Endodermal cell (in vitro differentiated cells): ENCODE measurements at regions not wholly inside any gene's neighbourhood (a gene's known extent, or its start where the extent isn't known, plus 50 kb on each side); places are given as distances from the start of the nearest gene placed in this dataset.
A peak's percentile ranks its signal among the peaks of the same experiment; 100 is the strongest.

Experiments
- DNase-seq: peaks from one replicate; pipeline ENCODE4 v3.0.0-alpha.2; 2017
- H3K27ac ChIP-seq: 2 replicates; pipeline ENCODE4 v1.5.1; 2013; ENCODE audit warnings: mild to moderate bottlenecking, low read depth, low read length, moderate library complexity
- H3K27me3 ChIP-seq: 2 replicates; pipeline ENCODE4 v1.6.1; 2013; ENCODE audit warnings: mild to moderate bottlenecking, low read length, moderate library complexity; ENCODE audit not compliant: insufficient read depth, control insufficient read depth, poor library complexity, severe bottlenecking
- H3K36me3 ChIP-seq: 2 replicates; pipeline ENCODE4 v1.7.0; 2013; ENCODE audit warnings: mild to moderate bottlenecking, low read length, moderate library complexity; ENCODE audit not compliant: control insufficient read depth, insufficient read depth
- H3K4me1 ChIP-seq: one replicate; pipeline ENCODE4 v1.7.0; 2013; ENCODE audit warnings: low read length; ENCODE audit not compliant: control insufficient read depth, insufficient read depth
- H3K4me3 ChIP-seq: 2 replicates; pipeline ENCODE4 v1.5.1; 2013; ENCODE audit warnings: mild to moderate bottlenecking, low read length, moderate library complexity
- H3K9ac ChIP-seq: 2 replicates; pipeline ENCODE4 v1.6.1; 2013; ENCODE audit warnings: mild to moderate bottlenecking, low read length, moderate library complexity; ENCODE audit not compliant: poor library complexity, severe bottlenecking; ENCODE audit errors: extremely low read depth
- H3K9me3 ChIP-seq: 2 replicates; pipeline ENCODE4 v1.6.1; 2013; ENCODE audit warnings: mild to moderate bottlenecking, low read length, moderate library complexity; ENCODE audit not compliant: control insufficient read depth
- H3K27ac Mint-ChIP-seq: 2 replicates; pipeline ENCODE4 v1.8.0; 2020; ENCODE audit warnings: mixed read lengths
- H3K27me3 Mint-ChIP-seq: 2 replicates; pipeline ENCODE4 v1.8.0; 2021; ENCODE audit warnings: mild to moderate bottlenecking, mixed read lengths; ENCODE audit not compliant: insufficient read depth
- H3K36me3 Mint-ChIP-seq: 2 replicates; pipeline ENCODE4 v1.8.0; 2020; ENCODE audit warnings: low read depth, mixed read lengths
- H3K4me1 Mint-ChIP-seq: 2 replicates; pipeline ENCODE4 v1.8.0; 2020; ENCODE audit warnings: mixed read lengths
- H3K4me3 Mint-ChIP-seq: 2 replicates; pipeline ENCODE4 v1.8.0; 2020; ENCODE audit warnings: mild to moderate bottlenecking, moderate library complexity, mixed read lengths
- H3K9me3 Mint-ChIP-seq: 2 replicates; pipeline ENCODE4 v1.8.0; 2020; ENCODE audit warnings: mild to moderate bottlenecking, mixed read lengths
- WGBS, 2 experiments: methylation state at CpG; one replicate each; pipeline versions ENCODE4 v1.1.5 to v1.1.7; 2013; ENCODE audit warnings: missing lambda C conversion rate in 2 of 2, mixed read lengths in 1 of 2; ENCODE audit not compliant: insufficient coverage in 1 of 2, insufficient read length in 1 of 2; 5-methylcytosine and 5-hydroxymethylcytosine counted together
- TF ChIP-seq, protein P1 (sequence below): fragments of 200-600 bp; sonication (generic); conservative IDR thresholded peaks from 2 replicates; pipeline ENCODE4 v1.5.0; 2021; ENCODE audit warnings: antibody characterized with exemption, mild to moderate bottlenecking

DNA sequence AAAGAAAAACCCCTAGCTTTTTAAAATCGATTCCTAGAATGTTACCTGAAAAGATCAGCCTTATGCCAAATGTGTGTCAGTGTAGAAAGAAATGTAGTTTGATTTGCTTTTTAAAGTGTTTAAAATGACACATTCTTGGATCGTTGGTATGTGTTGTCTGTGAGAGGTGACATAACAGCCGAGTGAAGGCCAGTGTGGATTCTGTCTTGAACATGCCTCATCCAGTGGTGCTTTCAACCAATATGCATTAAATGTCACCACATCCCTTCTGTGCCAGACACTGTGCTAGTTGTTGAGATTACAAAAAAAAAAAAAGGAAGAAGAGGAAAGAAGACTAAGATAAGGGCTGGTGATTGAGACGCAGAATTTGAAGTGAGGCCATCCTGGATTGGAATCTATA is 994.2 kb upstream of the TENM3 start:
- WGBS, 2 experiments = 74 to 75% methylated on average over 2 to 4 of the region's 4 CpGs

GRCh38 chr4:181254771-181255170 is 988.4 kb upstream of the TENM3 start:
- DNase-seq = no peak
- Histone ChIP-seq H3K9me3 (no peaks in the 10 kb centered on the region), H3K4me3 (no peak overlapping the region), H3K36me3 (no peaks in the 10 kb centered on the region), H3K9ac (no peak overlapping the region), H3K27ac (no peak overlapping the region), H3K27me3 (no peaks in the 10 kb centered on the region), H3K4me1 (peaks cover 20% of the 10 kb centered on the region)
- TF ChIP-seq, protein P1, sequence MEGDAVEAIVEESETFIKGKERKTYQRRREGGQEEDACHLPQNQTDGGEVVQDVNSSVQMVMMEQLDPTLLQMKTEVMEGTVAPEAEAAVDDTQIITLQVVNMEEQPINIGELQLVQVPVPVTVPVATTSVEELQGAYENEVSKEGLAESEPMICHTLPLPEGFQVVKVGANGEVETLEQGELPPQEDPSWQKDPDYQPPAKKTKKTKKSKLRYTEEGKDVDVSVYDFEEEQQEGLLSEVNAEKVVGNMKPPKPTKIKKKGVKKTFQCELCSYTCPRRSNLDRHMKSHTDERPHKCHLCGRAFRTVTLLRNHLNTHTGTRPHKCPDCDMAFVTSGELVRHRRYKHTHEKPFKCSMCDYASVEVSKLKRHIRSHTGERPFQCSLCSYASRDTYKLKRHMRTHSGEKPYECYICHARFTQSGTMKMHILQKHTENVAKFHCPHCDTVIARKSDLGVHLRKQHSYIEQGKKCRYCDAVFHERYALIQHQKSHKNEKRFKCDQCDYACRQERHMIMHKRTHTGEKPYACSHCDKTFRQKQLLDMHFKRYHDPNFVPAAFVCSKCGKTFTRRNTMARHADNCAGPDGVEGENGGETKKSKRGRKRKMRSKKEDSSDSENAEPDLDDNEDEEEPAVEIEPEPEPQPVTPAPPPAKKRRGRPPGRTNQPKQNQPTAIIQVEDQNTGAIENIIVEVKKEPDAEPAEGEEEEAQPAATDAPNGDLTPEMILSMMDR = no peak
- Mint-ChIP-seq H3K36me3 (no peaks in the 10 kb centered on the region), H3K4me3 (no peak overlapping the region), H3K27ac (no peak overlapping the region), H3K9me3 (no peaks in the 10 kb centered on the region), H3K27me3 (no peaks in the 10 kb centered on the region), H3K4me1 (peaks cover 45% of the 10 kb centered on the region)
- WGBS, 2 experiments = 87 to 100% methylated on average over 3 to 6 of the region's 6 CpGs

More for the DNA sequence above, 994.2 kb upstream of the TENM3 start:
- no peaks in the 10 kb centered on the region for H3K9me3 Mint-ChIP-seq
- no peaks in the 10 kb centered on the region for H3K4me1 ChIP-seq
- H3K27ac ChIP-seq = no peak overlapping the region
- H3K4me3 ChIP-seq = no peak overlapping the region
- DNase-seq = no peak
- peaks cover 18% of the 10 kb centered on the region for H3K4me1 Mint-ChIP-seq
- H3K27ac Mint-ChIP-seq = no peak overlapping the region
- no peaks in the 10 kb centered on the region for H3K36me3 Mint-ChIP-seq
- no peak overlapping the region for H3K4me3 Mint-ChIP-seq
- no peak overlapping the region for H3K9ac ChIP-seq
- no peaks in the 10 kb centered on the region for H3K9me3 ChIP-seq
- no peaks in the 10 kb centered on the region for H3K27me3 Mint-ChIP-seq
- TF ChIP-seq, protein P1 = no peak
- H3K27me3 ChIP-seq = no peaks in the 10 kb centered on the region
- no peaks in the 10 kb centered on the region for H3K36me3 ChIP-seq

DNA sequence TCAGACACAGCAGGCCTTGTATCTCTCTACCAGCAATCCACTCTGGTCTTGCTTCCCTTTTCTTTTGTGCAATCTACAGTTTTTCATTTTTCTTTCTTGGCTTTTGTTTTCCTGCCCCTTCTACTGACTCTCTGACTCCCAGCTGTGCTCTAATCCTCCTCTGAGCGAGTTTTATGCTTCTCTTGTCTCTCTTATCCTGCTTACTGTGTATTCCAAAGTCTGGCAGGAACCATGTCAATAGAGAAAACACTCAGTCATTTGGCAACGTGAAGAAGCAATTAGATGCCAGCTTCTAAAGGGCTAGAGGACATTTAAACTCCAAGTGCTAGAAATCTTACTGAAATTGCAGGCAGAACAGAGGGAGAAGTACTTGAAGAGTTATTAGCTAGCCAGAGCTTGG is 984.6 kb upstream of the TENM3 start:
- Histone ChIP-seq H3K4me3 (peak overlapping the region; percentile 53), H3K9ac (peak overlapping the region; percentile 50), H3K27ac (peak overlapping the region; percentile 52), H3K9me3 (no peaks in the 10 kb centered on the region), H3K27me3 (no peaks in the 10 kb centered on the region), H3K36me3 (no peaks in the 10 kb centered on the region), H3K4me1 (peaks cover 29% of the 10 kb centered on the region)
- Mint-ChIP-seq H3K4me1 (peaks cover 54% of the 10 kb centered on the region), H3K27ac (peak overlapping the region; percentile 93), H3K9me3 (no peaks in the 10 kb centered on the region), H3K27me3 (no peaks in the 10 kb centered on the region), H3K4me3 (no peak overlapping the region), H3K36me3 (no peaks in the 10 kb centered on the region)
- DNase-seq = peak; percentile 55
- 1 to 11% methylated on average over 2 of the region's 2 CpGs for WGBS, 2 experiments
- TF ChIP-seq, protein P1 = no peak
